ENCODE measurements at regions not wholly inside any gene's neighbourhood (a gene's known extent, or its start where the extent isn't known, plus 50 kb on each side); places are given as distances from the start of the nearest gene placed in this dataset.

- H3K4me1 ChIP-seq (ENCODE audit: control insufficient read depth, extremely low read depth, insufficient read depth, low read length) = no peaks in the 10 kb centered on the region
- TF ChIP-seq EZH2 (IDR thresholded peaks at IDR 0.05; ENCODE audit: low read length) = no peak
- no peak for TF ChIP-seq CTCF (optimal IDR thresholded peaks at IDR 0.05 in 1 of 3, IDR thresholded peaks at IDR 0.05 in 1 of 3, conservative IDR thresholded peaks at IDR 0.05 in 1 of 3; ENCODE audit: extremely low read depth in 1 of 3, insufficient read depth in 2 of 3, low read length in 3 of 3)
- FAIRE-seq (no peak), DNase-seq (ENCODE audit: low read depth, low spot score) (no peak)
- no peak overlapping the region for H3K4me3 ChIP-seq (ENCODE audit: control insufficient read depth in 2 of 3, extremely low read depth in 1 of 3, insufficient read depth in 2 of 3, low read depth in 1 of 3, low read length in 3 of 3)
- no peaks in the 10 kb centered on the region for H3K36me3 ChIP-seq (ENCODE audit: control insufficient read depth in 2 of 2, extremely low read depth in 1 of 2, insufficient read depth in 2 of 2, low read length in 2 of 2)
- H3K9me1 ChIP-seq (ENCODE audit: control insufficient read depth, extremely low read depth, insufficient read depth, low read length) = no peaks in the 10 kb centered on the region
- no peak overlapping the region for H3K27ac ChIP-seq (ENCODE audit: control insufficient read depth, insufficient read depth, low read length)
- no peak overlapping the region for H3K9ac ChIP-seq (ENCODE audit: control insufficient read depth, extremely low read depth, insufficient read depth, low read length)
- no peaks in the 10 kb centered on the region for H4K20me1 ChIP-seq (ENCODE audit: control insufficient read depth, extremely low read depth, insufficient read depth, low read length)
- no peaks in the 10 kb centered on the region for H3K9me3 ChIP-seq (ENCODE audit: control insufficient read depth, low read depth, low read length)
- no peak overlapping the region for H2AFZ ChIP-seq (ENCODE audit: control insufficient read depth, low read length)
- dilution Hi-C loops (cut with MboI; ENCODE audit: extremely low pct_ligation_motif_present, low sequenced_read_pairs) = no loop called here
- no peak overlapping the region for H3K4me2 ChIP-seq (ENCODE audit: control insufficient read depth, extremely low read depth, insufficient read depth, low read depth, low read length)
- H3K27me3 ChIP-seq (ENCODE audit: control insufficient read depth, extremely low read depth, insufficient read depth, low read length) = no peaks in the 10 kb centered on the region
- no peaks in the 10 kb centered on the region for H3K79me2 ChIP-seq (ENCODE audit: control insufficient read depth, insufficient read depth, low read length)
These were observed 1265.1 kb upstream of the CHAC2 start for GRCh38 chr2:52502476-52502860.

DNA sequence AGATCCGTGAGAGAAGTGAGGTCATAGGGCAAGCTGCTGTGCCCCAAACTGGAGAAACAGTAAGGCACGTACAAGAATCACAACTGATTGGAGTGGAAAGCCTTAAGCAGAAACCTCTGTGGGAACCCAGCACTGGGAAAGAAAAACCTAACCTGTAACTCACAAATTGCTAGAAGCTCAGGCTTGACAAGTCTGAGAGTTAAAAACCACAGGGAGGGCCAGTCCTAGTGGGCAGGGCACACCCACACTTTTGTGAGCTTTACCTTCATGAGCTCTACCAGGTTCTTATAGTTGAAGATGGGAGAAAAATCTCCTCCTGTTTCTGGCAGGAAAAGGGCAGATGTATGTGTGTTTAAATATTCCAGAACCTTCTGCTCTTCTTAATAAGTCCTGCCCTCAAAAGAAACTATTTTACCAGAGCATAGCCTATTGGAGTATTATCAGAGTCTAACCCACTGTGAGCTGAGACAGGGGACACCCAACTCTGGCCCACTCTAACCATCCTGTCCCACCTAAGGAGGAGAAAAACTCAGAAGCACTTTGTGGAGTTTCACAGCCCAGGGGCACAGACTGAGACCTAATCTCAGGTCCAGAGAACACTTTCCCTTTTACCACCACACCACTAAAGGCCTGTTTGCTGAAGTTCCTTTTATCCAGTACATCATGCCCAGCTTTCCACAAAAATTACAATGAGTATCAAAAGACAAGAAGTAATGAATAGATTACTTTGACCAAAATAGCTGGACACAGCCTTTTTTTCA is 1265.7 kb upstream of the CHAC2 start:
- H3K27ac ChIP-seq (ENCODE audit: control insufficient read depth, insufficient read depth, low read length) = no peak overlapping the region
- FAIRE-seq (no peak), DNase-seq (ENCODE audit: low read depth, low spot score) (no peak)
- H3K9ac ChIP-seq (ENCODE audit: control insufficient read depth, extremely low read depth, insufficient read depth, low read length) = no peak overlapping the region
- no peaks in the 10 kb centered on the region for H3K27me3 ChIP-seq (ENCODE audit: control insufficient read depth, extremely low read depth, insufficient read depth, low read length)
- H3K9me1 ChIP-seq (ENCODE audit: control insufficient read depth, extremely low read depth, insufficient read depth, low read length) = no peaks in the 10 kb centered on the region
- TF ChIP-seq EZH2 (IDR thresholded peaks at IDR 0.05; ENCODE audit: low read length) = no peak
- TF ChIP-seq CTCF (optimal IDR thresholded peaks at IDR 0.05 in 1 of 3, IDR thresholded peaks at IDR 0.05 in 1 of 3, conservative IDR thresholded peaks at IDR 0.05 in 1 of 3; ENCODE audit: extremely low read depth in 1 of 3, insufficient read depth in 2 of 3, low read length in 3 of 3) = no peak
- H3K79me2 ChIP-seq (ENCODE audit: control insufficient read depth, insufficient read depth, low read length) = no peaks in the 10 kb centered on the region
- H3K4me3 ChIP-seq (ENCODE audit: control insufficient read depth in 2 of 3, extremely low read depth in 1 of 3, insufficient read depth in 2 of 3, low read depth in 1 of 3, low read length in 3 of 3) = no peak overlapping the region
- no peaks in the 10 kb centered on the region for H3K36me3 ChIP-seq (ENCODE audit: control insufficient read depth in 2 of 2, extremely low read depth in 1 of 2, insufficient read depth in 2 of 2, low read length in 2 of 2)
- dilution Hi-C loops (cut with MboI; ENCODE audit: extremely low pct_ligation_motif_present, low sequenced_read_pairs) = no loop called here
- no peaks in the 10 kb centered on the region for H4K20me1 ChIP-seq (ENCODE audit: control insufficient read depth, extremely low read depth, insufficient read depth, low read length)
- H3K4me1 ChIP-seq (ENCODE audit: control insufficient read depth, extremely low read depth, insufficient read depth, low read length) = no peaks in the 10 kb centered on the region
- no peak overlapping the region for H3K4me2 ChIP-seq (ENCODE audit: control insufficient read depth, extremely low read depth, insufficient read depth, low read depth, low read length)
- H2AFZ ChIP-seq (ENCODE audit: control insufficient read depth, low read length) = no peak overlapping the region
- H3K9me3 ChIP-seq (ENCODE audit: control insufficient read depth, low read depth, low read length) = no peaks in the 10 kb centered on the region
